ENCODE measurements at regions not wholly inside any gene's neighbourhood (a gene's known extent, or its start where the extent isn't known, plus 50 kb on each side); places are given as distances from the start of the nearest gene placed in this dataset.
A peak's percentile ranks its signal among the peaks of the same experiment; 100 is the strongest.
"Not testable (repeated sequence)": the region's sequence is repeated elsewhere in the genome, so short reads cannot be mapped to it uniquely, and the experiment has no call there.

DNA sequence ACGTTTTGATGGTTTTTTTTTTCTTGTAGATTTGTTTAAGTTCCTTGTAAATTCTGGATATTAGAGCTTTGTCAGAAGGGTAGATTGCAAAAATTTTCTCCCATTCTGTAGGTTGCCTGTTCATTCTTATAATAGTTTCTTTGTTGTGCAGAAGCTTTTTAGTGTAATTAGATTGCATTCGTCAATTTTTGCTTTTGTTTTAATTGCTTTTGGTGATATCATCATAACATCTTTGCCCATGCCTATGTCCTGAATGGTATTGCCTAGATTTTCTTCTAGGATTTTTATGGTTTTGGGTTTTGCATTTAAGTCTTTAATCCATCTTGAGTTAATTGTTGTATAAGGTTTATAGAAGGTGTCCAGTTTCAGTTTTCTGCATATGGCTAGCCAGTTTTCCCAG, 98.1 kb upstream of the ATP8A1 start:
- H3K4me3 ChIP-seq (ENCODE audit: low read length in 2 of 2); H3K9me3 ChIP-seq (ENCODE audit: control insufficient read depth in 2 of 2, insufficient read depth in 1 of 2, low read length in 1 of 2); H3K27me3 ChIP-seq (ENCODE audit: control insufficient read depth in 2 of 2, insufficient read depth in 1 of 2, low read length in 1 of 2); H3K36me3 ChIP-seq (ENCODE audit: control insufficient read depth in 2 of 2, insufficient read depth in 2 of 2, low read length in 1 of 2); H3K27ac ChIP-seq (ENCODE audit: low read depth in 1 of 2, low read length in 1 of 2); H3K4me1 ChIP-seq (ENCODE audit: control insufficient read depth in 2 of 2, insufficient read depth in 2 of 2, low read length in 2 of 2); DNase-seq (ENCODE audit: low read depth in 6 of 9, low spot score in 9 of 9): not testable (repeated sequence)
- WGBS: 76% methylated on average over 2 of the region's 2 CpGs

GRCh38 chr4:42751587-42751986, 94.7 kb upstream of the ATP8A1 start:
- no peaks in the 10 kb centered on the region for H3K36me3 ChIP-seq (ENCODE audit: control insufficient read depth in 2 of 2, insufficient read depth in 2 of 2, low read length in 1 of 2)
- WGBS: 99% methylated on average over 1 of the region's 1 CpG
- H3K9me3 ChIP-seq (ENCODE audit: control insufficient read depth in 2 of 2, insufficient read depth in 1 of 2, low read length in 1 of 2): no peaks in the 10 kb centered on the region
- no peaks in the 10 kb centered on the region for H3K27me3 ChIP-seq (ENCODE audit: control insufficient read depth in 2 of 2, insufficient read depth in 1 of 2, low read length in 1 of 2)
- H3K4me3 ChIP-seq (ENCODE audit: low read length in 2 of 2): no peak overlapping the region
- DNase-seq (ENCODE audit: low read depth in 6 of 9, low spot score in 9 of 9): no peak
- no peak overlapping the region for H3K27ac ChIP-seq (ENCODE audit: low read depth in 1 of 2, low read length in 1 of 2)
- H3K4me1 ChIP-seq (ENCODE audit: control insufficient read depth in 2 of 2, insufficient read depth in 2 of 2, low read length in 2 of 2): no peaks in the 10 kb centered on the region

DNA sequence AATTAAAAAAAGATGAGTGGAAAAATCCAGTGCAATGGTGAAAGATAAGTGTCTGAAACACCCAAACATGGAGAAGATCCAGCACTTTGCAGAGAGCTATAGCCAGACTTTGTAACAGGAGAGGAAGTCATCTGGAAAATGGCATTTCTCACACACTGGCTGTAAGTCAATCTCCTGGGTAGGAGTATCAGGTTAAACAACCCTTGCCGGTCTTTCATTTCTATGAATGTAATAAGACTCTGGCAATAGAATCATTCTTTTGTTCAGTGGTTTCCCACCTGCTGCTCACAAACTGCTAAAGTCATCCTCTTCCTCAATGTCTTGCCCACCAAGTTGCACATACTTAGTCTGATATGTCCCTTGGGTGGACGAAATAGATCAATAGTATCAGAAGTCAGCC, 94.0 kb upstream of the ATP8A1 start:
- no peak overlapping the region for H3K27ac ChIP-seq (ENCODE audit: low read depth in 1 of 2, low read length in 1 of 2)
- DNase-seq (ENCODE audit: low read depth in 6 of 9, low spot score in 9 of 9): no peak

GRCh38 chr4:42750091-42750490, 93.2 kb upstream of the ATP8A1 start:
- Histone ChIP-seq H3K36me3 (ENCODE audit: control insufficient read depth in 2 of 2, insufficient read depth in 2 of 2, low read length in 1 of 2) (no peaks in the 10 kb centered on the region), H3K9me3 (ENCODE audit: control insufficient read depth in 2 of 2, insufficient read depth in 1 of 2, low read length in 1 of 2) (no peaks in the 10 kb centered on the region), H3K27me3 (ENCODE audit: control insufficient read depth in 2 of 2, insufficient read depth in 1 of 2, low read length in 1 of 2) (no peaks in the 10 kb centered on the region), H3K4me1 (ENCODE audit: control insufficient read depth in 2 of 2, insufficient read depth in 2 of 2, low read length in 2 of 2) (no peaks in the 10 kb centered on the region), H3K27ac (ENCODE audit: low read depth in 1 of 2, low read length in 1 of 2) (no peak overlapping the region), H3K4me3 (ENCODE audit: low read length in 2 of 2) (no peak overlapping the region)
- peak in 5 of 9 donors; percentile 8 to 39 (median 20) for DNase-seq (ENCODE audit: low read depth in 6 of 9, low spot score in 9 of 9)
- 38% methylated on average over 1 of the region's 1 CpG for WGBS

More for the DNA sequence above, 94.0 kb upstream of the ATP8A1 start:
- H3K36me3 ChIP-seq (ENCODE audit: control insufficient read depth in 2 of 2, insufficient read depth in 2 of 2, low read length in 1 of 2): no peaks in the 10 kb centered on the region
- H3K4me1 ChIP-seq (ENCODE audit: control insufficient read depth in 2 of 2, insufficient read depth in 2 of 2, low read length in 2 of 2): no peaks in the 10 kb centered on the region
- no peak overlapping the region for H3K4me3 ChIP-seq (ENCODE audit: low read length in 2 of 2)
- no peaks in the 10 kb centered on the region for H3K9me3 ChIP-seq (ENCODE audit: control insufficient read depth in 2 of 2, insufficient read depth in 1 of 2, low read length in 1 of 2)
- 64% methylated on average over 2 of the region's 2 CpGs for WGBS
- H3K27me3 ChIP-seq (ENCODE audit: control insufficient read depth in 2 of 2, insufficient read depth in 1 of 2, low read length in 1 of 2): no peaks in the 10 kb centered on the region

DNA sequence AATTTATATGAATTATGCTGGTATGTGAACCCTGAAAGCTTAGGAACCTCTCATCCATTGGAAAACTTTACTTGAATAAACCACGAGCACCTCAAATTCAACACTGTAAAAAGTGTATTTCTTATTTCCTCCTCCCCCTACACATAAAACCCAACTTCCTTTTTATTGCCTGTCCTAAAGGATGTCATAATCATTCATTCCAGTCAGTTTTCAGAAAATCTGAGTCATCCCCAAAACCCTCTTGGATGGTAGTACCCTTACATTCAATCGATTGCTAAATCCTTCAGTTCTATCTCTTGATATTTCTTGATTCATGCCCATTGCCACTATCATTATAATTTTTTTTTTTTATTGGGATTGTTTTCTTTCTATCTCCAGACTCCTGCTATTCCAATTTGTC, 91.1 kb upstream of the ATP8A1 start:
- no peaks in the 10 kb centered on the region for H3K9me3 ChIP-seq (ENCODE audit: control insufficient read depth in 2 of 2, insufficient read depth in 1 of 2, low read length in 1 of 2)
- no peaks in the 10 kb centered on the region for H3K27me3 ChIP-seq (ENCODE audit: control insufficient read depth in 2 of 2, insufficient read depth in 1 of 2, low read length in 1 of 2)
- no peak overlapping the region for H3K27ac ChIP-seq (ENCODE audit: low read depth in 1 of 2, low read length in 1 of 2)
- H3K36me3 ChIP-seq (ENCODE audit: control insufficient read depth in 2 of 2, insufficient read depth in 2 of 2, low read length in 1 of 2): no peaks in the 10 kb centered on the region
- no peak overlapping the region for H3K4me3 ChIP-seq (ENCODE audit: low read length in 2 of 2)
- 90% methylated on average over 2 of the region's 2 CpGs for WGBS
- DNase-seq (ENCODE audit: low read depth in 6 of 9, low spot score in 9 of 9): no peak
- H3K4me1 ChIP-seq (ENCODE audit: control insufficient read depth in 2 of 2, insufficient read depth in 2 of 2, low read length in 2 of 2): no peaks in the 10 kb centered on the region

GRCh38 chr4:42736527-42737195, 79.8 kb upstream of the ATP8A1 start:
- Histone ChIP-seq H3K4me3 (ENCODE audit: low read length in 2 of 2) (no peak overlapping the region), H3K9me3 (ENCODE audit: control insufficient read depth in 2 of 2, insufficient read depth in 1 of 2, low read length in 1 of 2) (no peaks in the 10 kb centered on the region), H3K27me3 (ENCODE audit: control insufficient read depth in 2 of 2, insufficient read depth in 1 of 2, low read length in 1 of 2) (no peaks in the 10 kb centered on the region), H3K27ac (ENCODE audit: low read depth in 1 of 2, low read length in 1 of 2) (no peak overlapping the region), H3K36me3 (ENCODE audit: control insufficient read depth in 2 of 2, insufficient read depth in 2 of 2, low read length in 1 of 2) (no peaks in the 10 kb centered on the region), H3K4me1 (ENCODE audit: control insufficient read depth in 2 of 2, insufficient read depth in 2 of 2, low read length in 2 of 2) (no peaks in the 10 kb centered on the region)
- no peak for DNase-seq (ENCODE audit: low read depth in 6 of 9, low spot score in 9 of 9)
- 98% methylated on average over 5 of the region's 5 CpGs for WGBS

- DNase-seq (ENCODE audit: low read depth in 6 of 9, low spot score in 9 of 9): no peak
- no peak overlapping the region for H3K27ac ChIP-seq (ENCODE audit: low read depth in 1 of 2, low read length in 1 of 2)
- H3K27me3 ChIP-seq (ENCODE audit: control insufficient read depth in 2 of 2, insufficient read depth in 1 of 2, low read length in 1 of 2): no peaks in the 10 kb centered on the region
- H3K36me3 ChIP-seq (ENCODE audit: control insufficient read depth in 2 of 2, insufficient read depth in 2 of 2, low read length in 1 of 2): no peaks in the 10 kb centered on the region
- H3K9me3 ChIP-seq (ENCODE audit: control insufficient read depth in 2 of 2, insufficient read depth in 1 of 2, low read length in 1 of 2): no peaks in the 10 kb centered on the region
- WGBS: 72% methylated on average over 2 of the region's 2 CpGs
- no peaks in the 10 kb centered on the region for H3K4me1 ChIP-seq (ENCODE audit: control insufficient read depth in 2 of 2, insufficient read depth in 2 of 2, low read length in 2 of 2)
- no peak overlapping the region for H3K4me3 ChIP-seq (ENCODE audit: low read length in 2 of 2)
Measured at GRCh38 chr4:42733380-42733779, 76.5 kb upstream of the ATP8A1 start.

DNA sequence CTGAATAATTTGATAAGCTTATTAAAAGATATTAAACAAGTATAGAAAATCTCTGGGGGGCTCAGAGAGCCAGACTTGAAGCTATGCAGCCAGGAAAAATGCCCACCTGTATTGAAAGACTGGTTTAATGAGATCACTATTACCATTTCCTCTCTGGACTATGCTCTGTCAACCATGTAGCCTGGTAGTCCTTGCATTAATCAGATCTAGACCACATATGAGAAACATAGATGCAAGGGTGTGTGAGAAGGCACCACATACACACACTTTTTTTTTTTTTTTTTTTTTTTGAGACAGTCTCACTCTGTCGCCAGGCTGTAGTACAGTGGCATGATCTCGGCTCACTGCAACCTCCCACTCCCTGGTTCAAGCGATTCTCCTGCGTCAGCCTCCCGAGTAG, 75.9 kb upstream of the ATP8A1 start:
- no peak for DNase-seq (ENCODE audit: low read depth in 6 of 9, low spot score in 9 of 9)
- H3K9me3 ChIP-seq (ENCODE audit: control insufficient read depth in 2 of 2, insufficient read depth in 1 of 2, low read length in 1 of 2): no peaks in the 10 kb centered on the region
- H3K36me3 ChIP-seq (ENCODE audit: control insufficient read depth in 2 of 2, insufficient read depth in 2 of 2, low read length in 1 of 2): no peaks in the 10 kb centered on the region
- H3K27me3 ChIP-seq (ENCODE audit: control insufficient read depth in 2 of 2, insufficient read depth in 1 of 2, low read length in 1 of 2): no peaks in the 10 kb centered on the region
- H3K4me1 ChIP-seq (ENCODE audit: control insufficient read depth in 2 of 2, insufficient read depth in 2 of 2, low read length in 2 of 2): no peaks in the 10 kb centered on the region
- 96% methylated on average over 5 of the region's 5 CpGs for WGBS
- no peak overlapping the region for H3K27ac ChIP-seq (ENCODE audit: low read depth in 1 of 2, low read length in 1 of 2)
- H3K4me3 ChIP-seq (ENCODE audit: low read length in 2 of 2): no peak overlapping the region

DNA sequence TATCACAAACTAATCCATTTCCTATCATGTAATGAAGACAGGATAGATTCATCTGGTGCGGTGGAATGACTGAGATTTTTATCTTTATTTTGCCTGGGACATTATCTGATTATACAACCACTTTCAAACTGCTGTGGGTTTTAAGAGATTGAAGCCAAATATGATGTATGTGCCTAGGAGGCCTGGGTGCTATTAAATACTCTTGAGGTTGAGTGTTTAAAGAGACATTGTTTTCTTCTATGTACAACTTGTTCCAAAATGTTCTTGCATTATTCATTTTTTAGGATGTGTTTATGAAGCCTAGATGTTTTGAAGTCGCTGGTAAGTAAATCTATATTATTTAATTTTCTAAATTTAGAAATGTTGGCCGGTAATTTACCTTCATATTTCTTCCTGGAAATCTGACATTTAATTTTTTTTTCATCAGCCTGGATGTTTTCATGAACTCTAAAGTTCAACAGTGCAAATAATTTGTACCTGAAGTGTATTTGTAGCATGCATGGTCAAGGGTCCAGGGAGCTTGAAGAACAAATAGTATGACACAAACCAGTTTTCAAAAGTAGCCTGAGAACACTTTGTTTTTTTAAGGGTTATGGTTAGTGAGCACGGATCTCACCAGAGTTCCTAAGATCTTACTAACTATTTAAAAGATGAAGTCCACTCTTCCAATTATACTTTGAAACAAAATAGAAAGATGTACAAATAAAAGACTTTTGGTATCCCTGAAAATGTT, 72.8 kb upstream of the ATP8A1 start:
- H3K9me3 ChIP-seq (ENCODE audit: control insufficient read depth in 2 of 2, insufficient read depth in 1 of 2, low read length in 1 of 2): no peaks in the 10 kb centered on the region
- DNase-seq (ENCODE audit: low read depth in 6 of 9, low spot score in 9 of 9): no peak
- H3K36me3 ChIP-seq (ENCODE audit: control insufficient read depth in 2 of 2, insufficient read depth in 2 of 2, low read length in 1 of 2): no peaks in the 10 kb centered on the region
- no peaks in the 10 kb centered on the region for H3K27me3 ChIP-seq (ENCODE audit: control insufficient read depth in 2 of 2, insufficient read depth in 1 of 2, low read length in 1 of 2)
- H3K27ac ChIP-seq (ENCODE audit: low read depth in 1 of 2, low read length in 1 of 2): no peak overlapping the region
- no peak overlapping the region for H3K4me3 ChIP-seq (ENCODE audit: low read length in 2 of 2)
- H3K4me1 ChIP-seq (ENCODE audit: control insufficient read depth in 2 of 2, insufficient read depth in 2 of 2, low read length in 2 of 2): no peaks in the 10 kb centered on the region
- 83% methylated on average over 4 of the region's 4 CpGs for WGBS

All from thymus (tissue), 11 donors.